OCI-LY1 (cell line): ENCODE measurements at regions not wholly inside any gene's neighbourhood (a gene's known extent, or its start where the extent isn't known, plus 50 kb on each side); places are given as distances from the start of the nearest gene placed in this dataset.

ENCODE experiments used
- EZH2 ChIP-seq: fragments of 200-600 bp; sonication (generic), shearing (Covaris generic); IDR thresholded peaks from 2 replicates; pipeline ENCODE4 v1.8.0; 2017; ENCODE audit warnings: borderline replicate concordance, mixed run types, mild to moderate bottlenecking, antibody characterized with exemption, low read length, moderate library complexity, mixed read lengths
- TF ChIP-seq, protein P1 (sequence below): fragments of 200-600 bp; sonication (generic), shearing (Covaris generic); IDR thresholded peaks from 2 replicates; pipeline ENCODE4 v1.5.1; 2017; ENCODE audit warnings: mild to moderate bottlenecking, antibody characterized with exemption, low read length, moderate library complexity, mixed read lengths

DNA sequence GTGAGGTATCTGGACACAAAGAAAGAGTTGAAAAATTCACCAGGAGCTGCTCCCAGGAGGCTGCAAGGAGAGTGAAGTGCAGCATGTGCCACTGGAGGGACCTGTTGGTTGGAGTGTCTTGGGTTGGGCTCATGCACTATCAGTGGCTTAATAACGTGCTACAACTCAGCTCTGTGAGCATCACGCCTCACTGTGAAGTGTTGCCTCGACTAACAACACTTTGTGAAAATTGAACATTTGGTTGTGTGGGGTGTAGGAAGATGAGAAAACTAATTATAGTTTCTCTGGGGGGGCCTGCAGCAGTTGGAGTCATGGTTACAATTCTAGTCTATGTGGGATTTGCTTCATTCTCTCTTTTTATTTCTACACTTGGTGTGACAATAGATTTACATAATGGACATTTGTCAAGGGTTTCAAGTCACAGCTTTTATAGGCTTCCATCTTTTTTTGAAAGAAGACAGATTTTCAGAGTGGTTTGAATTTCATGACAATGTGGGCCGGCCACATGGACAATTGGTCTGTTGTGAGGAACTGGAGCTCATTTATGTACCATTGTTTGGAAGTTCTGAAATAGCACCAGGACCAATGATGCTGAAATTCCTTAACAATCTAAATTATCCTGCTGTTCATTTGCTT is 121.3 kb downstream of the RAMP3 start:
- TF ChIP-seq EZH2, result no peak
- TF ChIP-seq, protein P1, sequence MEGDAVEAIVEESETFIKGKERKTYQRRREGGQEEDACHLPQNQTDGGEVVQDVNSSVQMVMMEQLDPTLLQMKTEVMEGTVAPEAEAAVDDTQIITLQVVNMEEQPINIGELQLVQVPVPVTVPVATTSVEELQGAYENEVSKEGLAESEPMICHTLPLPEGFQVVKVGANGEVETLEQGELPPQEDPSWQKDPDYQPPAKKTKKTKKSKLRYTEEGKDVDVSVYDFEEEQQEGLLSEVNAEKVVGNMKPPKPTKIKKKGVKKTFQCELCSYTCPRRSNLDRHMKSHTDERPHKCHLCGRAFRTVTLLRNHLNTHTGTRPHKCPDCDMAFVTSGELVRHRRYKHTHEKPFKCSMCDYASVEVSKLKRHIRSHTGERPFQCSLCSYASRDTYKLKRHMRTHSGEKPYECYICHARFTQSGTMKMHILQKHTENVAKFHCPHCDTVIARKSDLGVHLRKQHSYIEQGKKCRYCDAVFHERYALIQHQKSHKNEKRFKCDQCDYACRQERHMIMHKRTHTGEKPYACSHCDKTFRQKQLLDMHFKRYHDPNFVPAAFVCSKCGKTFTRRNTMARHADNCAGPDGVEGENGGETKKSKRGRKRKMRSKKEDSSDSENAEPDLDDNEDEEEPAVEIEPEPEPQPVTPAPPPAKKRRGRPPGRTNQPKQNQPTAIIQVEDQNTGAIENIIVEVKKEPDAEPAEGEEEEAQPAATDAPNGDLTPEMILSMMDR, result no peak
